Memory B cell (primary cell): ENCODE measurements at regions not wholly inside any gene's neighbourhood (a gene's known extent, or its start where the extent isn't known, plus 50 kb on each side); places are given as distances from the start of the nearest gene placed in this dataset.

Experiments used
- ATAC-seq: fragments of 150-1000 bp; cut with Tn5 transposase; 2 replicates; pipeline ENCODE4 v1.10.0; 2021; ENCODE audit warnings: low read depth, mild to moderate bottlenecking, moderate library complexity
- DNase-seq, 2 donors: peaks; one replicate each; pipeline ENCODE4 v3.0.0; 2022; ENCODE audit warnings: low spot score in 2 of 2
- H3K27ac Mint-ChIP-seq: one replicate; pipeline ENCODE4 v1.8.0; 2022; ENCODE audit warnings: mild to moderate bottlenecking, moderate library complexity, mixed read lengths
- H3K27me3 Mint-ChIP-seq: one replicate; pipeline ENCODE4 v1.8.0; 2022; ENCODE audit warnings: mixed read lengths
- H3K36me3 Mint-ChIP-seq: one replicate; pipeline ENCODE4 v1.8.0; 2022; ENCODE audit warnings: mild to moderate bottlenecking, mixed read lengths
- H3K4me1 Mint-ChIP-seq: one replicate; pipeline ENCODE4 v1.8.0; 2022; ENCODE audit warnings: mixed read lengths
- H3K4me3 Mint-ChIP-seq: one replicate; pipeline ENCODE4 v1.8.0; 2022; ENCODE audit warnings: mild to moderate bottlenecking, moderate library complexity, mixed read lengths
- H3K9me3 Mint-ChIP-seq: one replicate; pipeline ENCODE4 v1.8.0; 2022; ENCODE audit warnings: mixed read lengths

DNA sequence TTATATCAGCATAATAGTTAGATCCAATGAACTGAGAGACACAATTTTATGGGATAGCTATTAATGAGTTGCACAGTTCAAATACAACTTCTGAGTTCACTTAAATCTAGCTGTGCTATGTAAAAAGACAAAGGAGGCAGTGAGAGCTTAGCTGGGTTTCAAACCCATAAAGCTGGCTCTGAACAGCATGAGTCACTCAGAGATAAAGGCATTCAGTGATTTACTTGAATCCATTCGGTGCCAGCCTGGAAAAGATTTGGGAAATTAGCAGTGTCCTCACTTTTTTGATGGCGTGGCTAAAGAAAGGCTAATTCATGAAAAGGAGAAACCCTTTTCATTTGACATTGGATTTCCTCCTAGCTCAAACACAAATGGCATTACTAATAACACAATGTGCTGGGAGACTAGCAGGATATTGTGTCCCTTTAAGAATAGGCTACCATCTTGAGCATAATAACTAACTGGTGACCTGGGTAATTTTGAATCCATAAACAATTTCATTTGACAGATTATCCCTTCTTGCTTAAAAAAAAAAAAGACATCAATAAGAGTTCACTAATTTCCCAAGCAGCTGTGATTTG, 98.4 kb upstream of the NEUROD1 start:
- Mint-ChIP-seq H3K4me1 (peaks cover 5% of the 10 kb centered on the region), H3K27me3 (peaks cover 6% of the 10 kb centered on the region), H3K9me3 (no peaks in the 10 kb centered on the region), H3K36me3 (no peaks in the 10 kb centered on the region), H3K27ac (no peak overlapping the region), H3K4me3 (no peak overlapping the region)
- ATAC-seq (no peak), DNase-seq (no peak)

GRCh38 chr2:181779288-181780021, 99.1 kb upstream of the NEUROD1 start:
- Mint-ChIP-seq H3K27ac (no peak overlapping the region), H3K9me3 (no peaks in the 10 kb centered on the region), H3K36me3 (no peaks in the 10 kb centered on the region)

GRCh38 chr2:181780047-181780651, 99.8 kb upstream of the NEUROD1 start:
- Mint-ChIP-seq H3K9me3 (no peaks in the 10 kb centered on the region), H3K4me1 (no peaks in the 10 kb centered on the region), H3K27ac (no peak overlapping the region), H3K36me3 (no peaks in the 10 kb centered on the region), H3K4me3 (no peak overlapping the region), H3K27me3 (peaks cover 7% of the 10 kb centered on the region)
- no peak for ATAC-seq
- no peak for DNase-seq

More at GRCh38 chr2:181779288-181780021, 99.1 kb upstream of the NEUROD1 start:
- DNase-seq (no peak), ATAC-seq (no peak)
- H3K4me3 Mint-ChIP-seq: no peak overlapping the region
- peaks cover 3% of the 10 kb centered on the region for H3K4me1 Mint-ChIP-seq
- peaks cover 7% of the 10 kb centered on the region for H3K27me3 Mint-ChIP-seq

DNA sequence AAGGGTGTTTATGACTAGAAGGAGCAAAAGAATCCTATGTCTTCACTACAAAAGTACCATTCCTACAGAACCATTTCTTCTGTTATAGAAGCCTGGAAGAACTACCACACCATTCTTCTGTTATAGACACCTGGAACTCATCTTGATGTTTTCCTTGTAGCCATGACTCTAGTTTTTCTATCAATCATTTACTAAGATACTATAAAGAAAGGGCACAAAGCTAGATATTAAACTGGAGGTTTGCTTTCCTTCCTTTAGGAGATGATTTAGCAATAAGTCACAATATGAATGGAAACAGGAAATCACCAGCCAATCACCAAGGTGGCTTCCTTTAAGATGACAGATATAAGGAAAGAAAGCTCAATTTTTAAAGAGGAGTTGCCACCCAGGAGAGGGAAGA, 100.3 kb upstream of the NEUROD1 start:
- Mint-ChIP-seq H3K9me3 (no peaks in the 10 kb centered on the region), H3K36me3 (no peaks in the 10 kb centered on the region), H3K27ac (no peak overlapping the region), H3K4me3 (no peak overlapping the region), H3K4me1 (no peaks in the 10 kb centered on the region), H3K27me3 (peaks cover 7% of the 10 kb centered on the region)
- no peak for DNase-seq
- ATAC-seq: no peak

- H3K4me3 Mint-ChIP-seq: no peak overlapping the region
- ATAC-seq (peak; percentile 63), DNase-seq (no peak)
- no peaks in the 10 kb centered on the region for H3K36me3 Mint-ChIP-seq
- no peaks in the 10 kb centered on the region for H3K4me1 Mint-ChIP-seq
- H3K9me3 Mint-ChIP-seq: no peaks in the 10 kb centered on the region
- H3K27ac Mint-ChIP-seq: no peak overlapping the region
- peaks cover 10% of the 10 kb centered on the region for H3K27me3 Mint-ChIP-seq
Measured at GRCh38 chr2:181781078-181781786, 100.9 kb upstream of the NEUROD1 start.

DNA sequence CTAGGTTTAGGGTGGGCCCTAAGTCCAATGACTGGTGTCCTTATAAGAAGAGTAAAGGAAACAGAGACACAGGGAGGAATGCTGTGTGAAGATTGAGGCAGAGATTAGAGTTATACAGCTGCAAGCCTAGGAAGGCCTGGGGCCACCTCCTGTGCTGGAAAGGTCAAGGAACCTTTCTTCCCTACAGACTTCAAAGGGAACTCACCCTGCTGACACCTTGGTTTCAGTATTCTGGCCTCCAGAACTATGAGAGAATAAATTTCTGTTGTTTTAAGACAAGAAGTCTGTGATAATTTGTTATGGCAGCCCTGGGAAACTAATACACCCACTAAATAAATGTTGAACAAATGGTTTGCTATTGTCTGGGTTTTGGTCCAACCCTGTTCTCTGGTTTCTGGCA, 102.3 kb upstream of the NEUROD1 start:
- no peaks in the 10 kb centered on the region for H3K36me3 Mint-ChIP-seq
- H3K4me1 Mint-ChIP-seq: no peaks in the 10 kb centered on the region
- no peaks in the 10 kb centered on the region for H3K9me3 Mint-ChIP-seq
- no peak overlapping the region for H3K4me3 Mint-ChIP-seq
- DNase-seq (no peak), ATAC-seq (no peak)
- H3K27ac Mint-ChIP-seq: no peak overlapping the region
- H3K27me3 Mint-ChIP-seq: peaks cover 10% of the 10 kb centered on the region

DNA sequence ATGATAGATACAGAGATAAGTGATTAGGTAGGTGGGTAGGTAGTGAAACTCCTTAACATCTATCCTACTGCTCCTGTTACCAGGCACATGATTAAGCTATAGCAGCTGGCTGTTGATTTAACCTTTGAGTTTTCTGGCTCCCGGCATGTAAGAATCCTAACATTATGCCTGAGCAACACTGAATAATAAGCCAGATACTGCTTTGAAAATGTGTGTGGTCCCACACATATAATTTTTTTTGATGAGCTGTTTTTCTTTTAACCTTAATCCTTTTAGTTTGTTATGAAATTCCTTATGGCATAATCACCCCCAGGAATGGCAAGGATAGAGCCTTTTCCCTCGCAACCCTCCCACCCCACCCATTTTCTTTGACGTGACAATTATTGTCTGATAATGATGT, 104.2 kb upstream of the NEUROD1 start:
- Mint-ChIP-seq H3K36me3 (no peaks in the 10 kb centered on the region), H3K27me3 (peaks cover 10% of the 10 kb centered on the region), H3K4me1 (no peaks in the 10 kb centered on the region), H3K27ac (no peak overlapping the region), H3K4me3 (no peak overlapping the region), H3K9me3 (no peaks in the 10 kb centered on the region)
- ATAC-seq: no peak
- DNase-seq: no peak

DNA sequence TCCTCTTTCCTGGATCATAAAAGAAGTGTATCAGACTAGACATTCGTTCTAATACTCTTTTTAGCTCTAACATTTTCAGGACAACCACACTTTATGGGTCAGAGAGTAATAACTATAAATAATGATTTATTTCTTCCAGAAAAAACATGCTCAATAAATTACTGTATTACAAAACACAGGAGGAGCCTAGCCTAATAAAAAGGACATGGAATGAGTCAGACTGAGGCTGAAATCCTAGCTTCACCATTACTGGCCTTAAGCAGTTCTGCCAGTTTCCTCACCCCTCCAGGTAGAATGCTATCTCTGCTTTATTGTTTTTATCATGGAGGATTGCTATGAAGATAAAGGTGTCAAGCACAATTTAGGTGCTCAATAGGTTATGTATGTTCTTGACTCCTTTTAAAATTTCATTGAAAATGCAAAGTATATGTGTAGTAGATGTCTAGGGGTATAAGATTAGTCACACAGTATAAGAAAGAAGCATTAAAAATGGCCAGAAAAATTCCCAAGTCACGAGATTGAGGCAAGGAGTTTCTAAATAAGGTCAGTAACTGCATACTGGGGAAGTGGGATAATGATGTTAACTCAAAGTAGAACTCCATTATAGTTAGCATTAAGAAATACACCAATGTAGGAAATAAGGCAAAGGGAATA, 105.5 kb upstream of the NEUROD1 start:
- DNase-seq (no peak), ATAC-seq (no peak)
- H3K9me3 Mint-ChIP-seq: no peaks in the 10 kb centered on the region
- H3K27ac Mint-ChIP-seq: no peak overlapping the region
- peaks cover 11% of the 10 kb centered on the region for H3K27me3 Mint-ChIP-seq
- H3K36me3 Mint-ChIP-seq: no peaks in the 10 kb centered on the region
- no peaks in the 10 kb centered on the region for H3K4me1 Mint-ChIP-seq
- no peak overlapping the region for H3K4me3 Mint-ChIP-seq

- no peak overlapping the region for H3K4me3 Mint-ChIP-seq
- ATAC-seq (no peak), DNase-seq (no peak)
- peaks cover 11% of the 10 kb centered on the region for H3K27me3 Mint-ChIP-seq
- H3K4me1 Mint-ChIP-seq: no peaks in the 10 kb centered on the region
- H3K27ac Mint-ChIP-seq: no peak overlapping the region
- no peaks in the 10 kb centered on the region for H3K9me3 Mint-ChIP-seq
- H3K36me3 Mint-ChIP-seq: no peaks in the 10 kb centered on the region
Measured at GRCh38 chr2:181786371-181787228, 104.9 kb upstream of the ITPRID2 start.

DNA sequence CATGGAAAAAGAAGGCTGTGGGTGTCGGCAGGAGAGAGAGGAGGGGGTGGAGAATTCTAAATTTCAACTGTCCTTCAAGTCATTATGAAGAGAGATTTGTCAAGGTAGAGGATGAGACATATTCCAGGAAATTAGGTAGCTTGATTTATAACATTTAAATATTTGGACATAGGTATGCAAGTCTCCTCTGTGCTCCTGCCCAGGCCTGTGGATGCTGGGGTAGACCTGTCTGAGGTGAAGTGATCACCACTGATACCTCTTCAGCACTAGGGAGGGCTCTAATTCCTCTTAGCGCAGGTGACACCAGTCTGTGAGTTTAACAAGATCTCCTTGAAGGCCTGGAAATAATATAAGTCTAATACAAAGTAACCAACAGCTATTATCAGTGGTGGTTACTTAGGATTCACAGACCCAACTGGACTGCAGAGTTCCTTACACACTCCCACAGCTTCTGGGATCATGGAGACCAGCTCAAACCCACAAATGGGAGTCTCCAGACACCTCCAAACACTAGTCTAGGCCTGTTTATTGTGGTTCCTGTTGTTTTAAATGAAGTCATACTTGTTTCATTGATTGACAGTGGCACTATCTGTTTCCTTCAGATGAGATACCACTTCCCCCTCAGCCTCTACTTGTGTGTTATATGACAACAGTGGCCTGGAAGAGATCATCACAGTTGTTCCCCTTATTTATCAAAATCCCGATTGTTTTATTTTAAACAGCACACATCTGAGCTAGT, 104.1 kb upstream of the ITPRID2 start:
- no peak overlapping the region for H3K4me3 Mint-ChIP-seq
- H3K27ac Mint-ChIP-seq: no peak overlapping the region
- ATAC-seq (no peak), DNase-seq (no peak)
- H3K36me3 Mint-ChIP-seq: no peaks in the 10 kb centered on the region
- H3K27me3 Mint-ChIP-seq: peaks cover 10% of the 10 kb centered on the region
- peaks cover 2% of the 10 kb centered on the region for H3K9me3 Mint-ChIP-seq
- H3K4me1 Mint-ChIP-seq: no peaks in the 10 kb centered on the region

DNA sequence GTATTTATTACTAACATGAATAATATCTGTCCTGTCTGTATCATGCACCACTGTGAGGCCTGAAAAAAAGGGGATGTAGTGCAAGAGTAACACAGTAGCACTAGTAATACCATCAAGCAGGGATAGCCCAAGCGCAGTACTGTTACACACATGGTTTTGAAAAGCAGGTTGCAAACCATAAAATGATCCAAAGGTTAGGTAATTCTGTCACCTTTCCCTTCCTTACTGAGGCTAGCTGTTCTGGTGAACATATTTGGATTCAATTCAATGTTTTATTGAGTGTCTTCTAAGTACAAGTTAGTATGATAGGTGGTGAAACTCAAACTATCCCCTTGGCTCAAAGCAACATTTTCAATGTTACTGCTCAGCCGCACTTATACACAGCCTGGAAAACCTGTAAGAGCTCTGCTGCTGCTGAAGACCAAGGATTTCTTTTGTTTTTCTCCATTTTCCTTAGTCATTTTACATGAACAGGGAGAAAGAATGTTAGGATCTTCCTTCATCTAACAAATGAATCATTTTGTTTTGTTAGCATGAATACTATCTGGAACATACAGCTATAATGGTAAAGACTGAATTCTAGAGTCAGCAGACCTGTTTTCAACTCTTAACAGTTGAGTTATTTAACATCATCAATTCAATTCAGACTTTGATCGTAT, 102.5 kb upstream of the ITPRID2 start:
- Mint-ChIP-seq H3K27me3 (peaks cover 6% of the 10 kb centered on the region), H3K36me3 (peaks cover 2% of the 10 kb centered on the region), H3K4me1 (no peaks in the 10 kb centered on the region), H3K9me3 (peaks cover 4% of the 10 kb centered on the region), H3K27ac (no peak overlapping the region), H3K4me3 (no peak overlapping the region)
- no peak for ATAC-seq
- no peak for DNase-seq

DNA sequence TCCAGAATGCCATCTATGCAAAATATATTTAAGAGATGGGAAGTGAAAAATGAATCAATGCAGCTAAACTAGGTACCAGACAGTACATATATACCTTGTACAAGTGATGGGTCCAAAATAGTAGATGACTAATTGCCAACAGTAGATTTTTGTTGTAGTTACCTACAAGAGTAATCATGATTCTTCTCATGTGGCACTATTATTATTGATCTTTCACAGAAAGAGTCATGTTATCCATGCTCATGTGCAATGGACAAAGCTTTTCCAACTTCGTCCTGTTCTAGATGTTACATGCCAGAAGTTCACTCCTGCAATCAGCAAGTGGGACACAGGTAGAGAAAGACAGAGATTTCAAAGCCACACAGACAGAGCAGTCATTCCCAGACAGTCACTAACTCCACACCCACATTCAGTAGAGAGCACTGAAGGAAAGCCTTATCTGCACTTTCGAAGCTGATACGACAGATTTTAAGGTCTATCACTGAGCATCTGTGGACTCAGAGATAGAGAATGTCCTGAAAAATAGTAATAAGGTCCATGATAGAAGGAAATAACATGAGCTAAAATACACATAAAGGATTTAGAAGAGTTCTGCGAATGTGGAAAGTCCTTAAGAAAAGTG, 101.6 kb upstream of the ITPRID2 start:
- H3K4me3 Mint-ChIP-seq: no peak overlapping the region
- no peak for DNase-seq
- no peak overlapping the region for H3K27ac Mint-ChIP-seq
- H3K27me3 Mint-ChIP-seq: peaks cover 6% of the 10 kb centered on the region
- peaks cover 2% of the 10 kb centered on the region for H3K36me3 Mint-ChIP-seq
- no peak for ATAC-seq
- no peaks in the 10 kb centered on the region for H3K4me1 Mint-ChIP-seq
- peaks cover 4% of the 10 kb centered on the region for H3K9me3 Mint-ChIP-seq
